SU-DHL-6 (cell line): ENCODE measurements at regions not wholly inside any gene's neighbourhood (a gene's known extent, or its start where the extent isn't known, plus 50 kb on each side); places are given as distances from the start of the nearest gene placed in this dataset.

ENCODE experiments used
- H2AFZ ChIP-seq: fragments of 200-600 bp; sonication (generic); 2 replicates; pipeline ENCODE4 v1.6.1; 2014; ENCODE audit warnings: low read depth, mild to moderate bottlenecking, moderate library complexity, mixed read lengths, antibody characterized with exemption, low read length; ENCODE audit not compliant: severe bottlenecking
- H3F3A ChIP-seq: fragments of 200-600 bp; shearing (Covaris generic); 2 replicates; pipeline ENCODE4 v1.6.0; 2016; ENCODE audit warnings: antibody characterized with exemption, mild to moderate bottlenecking; ENCODE audit not compliant: insufficient read depth
- H3K27ac ChIP-seq: fragments of 200-600 bp; sonication (generic); 2 replicates; pipeline ENCODE4 v1.5.1; 2016; ENCODE audit warnings: low read depth, mild to moderate bottlenecking, low read length, moderate library complexity, mixed read lengths
- H3K27me3 ChIP-seq: fragments of 200-600 bp; sonication (generic), shearing (Covaris generic); 2 replicates; pipeline ENCODE4 v1.6.0; 2014; ENCODE audit warnings: mild to moderate bottlenecking, low read length
- H3K36me3 ChIP-seq: fragments of 200-600 bp; sonication (generic); 2 replicates; pipeline ENCODE4 v1.6.1; 2014; ENCODE audit warnings: mild to moderate bottlenecking, low read length, mixed read lengths
- H3K4me2 ChIP-seq: fragments of 300-600, 200-600 bp; shearing (Covaris generic), sonication (generic); 2 replicates; pipeline ENCODE4 v1.6.0; 2014; ENCODE audit warnings: low read length, low read depth, mild to moderate bottlenecking; ENCODE audit not compliant: poor library complexity, severe bottlenecking
- H3K4me3 ChIP-seq: fragments of 200-600 bp; sonication (generic); 2 replicates; pipeline ENCODE4 v1.5.1; 2014; ENCODE audit warnings: antibody characterized with exemption, low read length, mild to moderate bottlenecking, mixed read lengths; ENCODE audit not compliant: insufficient read depth, poor library complexity, severe bottlenecking
- H3K79me2 ChIP-seq: fragments of 200-600 bp; sonication (generic); 2 replicates; pipeline ENCODE4 v1.6.1; 2014; ENCODE audit warnings: mild to moderate bottlenecking, low read length, moderate library complexity; ENCODE audit not compliant: insufficient read depth
- H3K9ac ChIP-seq: fragments of 200-600 bp; sonication (generic); 2 replicates; pipeline ENCODE4 v1.7.0; 2014; ENCODE audit warnings: mild to moderate bottlenecking, low read length
- H3K9me2 ChIP-seq: fragments of 200-600 bp; sonication (generic); replicated peaks from 2 replicates; pipeline ENCODE4 v1.6.1; 2014; ENCODE audit warnings: low read length; ENCODE audit not compliant: insufficient read depth
- H3K9me3 ChIP-seq: fragments of 200-600 bp; sonication (generic); 2 replicates; pipeline ENCODE4 v1.6.1; 2014; ENCODE audit warnings: low read length, mixed read lengths; ENCODE audit not compliant: insufficient read depth
- H4K20me1 ChIP-seq: fragments of 200-600 bp; sonication (generic); 2 replicates; pipeline ENCODE4 v1.6.1; 2014; ENCODE audit warnings: low read depth, mild to moderate bottlenecking, antibody characterized with exemption, low read length, moderate library complexity, mixed read lengths
- EZH2phosphoT487 ChIP-seq: fragments of 200-600 bp; sonication (generic), shearing (Covaris generic); conservative IDR thresholded peaks from 2 replicates; pipeline ENCODE4 v1.6.1; 2018; ENCODE audit warnings: mild to moderate bottlenecking, antibody characterized with exemption, low read length, moderate library complexity, mixed read lengths
- TF ChIP-seq, protein P1 (sequence below): fragments of 200-600 bp; sonication (generic); IDR thresholded peaks from one replicate; pipeline ENCODE4 v1.5.1; 2017; ENCODE audit warnings: antibody characterized with exemption, mild to moderate bottlenecking, low read length, moderate library complexity; ENCODE audit not compliant: insufficient read depth, poor library complexity, severe bottlenecking

- H4K20me1 ChIP-seq: no peaks in the 10 kb centered on the region
- no peak overlapping the region for H3K27ac ChIP-seq
- no peak overlapping the region for H3K4me2 ChIP-seq
- H3K9me2 ChIP-seq: no peaks in the 10 kb centered on the region
- no peak overlapping the region for H3K4me3 ChIP-seq
- no peaks in the 10 kb centered on the region for H3K79me2 ChIP-seq
- no peaks in the 10 kb centered on the region for H3K9me3 ChIP-seq
- no peak overlapping the region for H2AFZ ChIP-seq
- no peaks in the 10 kb centered on the region for H3K36me3 ChIP-seq
- H3F3A ChIP-seq: no peaks in the 10 kb centered on the region
- no peaks in the 10 kb centered on the region for H3K27me3 ChIP-seq
- TF ChIP-seq, protein P1, sequence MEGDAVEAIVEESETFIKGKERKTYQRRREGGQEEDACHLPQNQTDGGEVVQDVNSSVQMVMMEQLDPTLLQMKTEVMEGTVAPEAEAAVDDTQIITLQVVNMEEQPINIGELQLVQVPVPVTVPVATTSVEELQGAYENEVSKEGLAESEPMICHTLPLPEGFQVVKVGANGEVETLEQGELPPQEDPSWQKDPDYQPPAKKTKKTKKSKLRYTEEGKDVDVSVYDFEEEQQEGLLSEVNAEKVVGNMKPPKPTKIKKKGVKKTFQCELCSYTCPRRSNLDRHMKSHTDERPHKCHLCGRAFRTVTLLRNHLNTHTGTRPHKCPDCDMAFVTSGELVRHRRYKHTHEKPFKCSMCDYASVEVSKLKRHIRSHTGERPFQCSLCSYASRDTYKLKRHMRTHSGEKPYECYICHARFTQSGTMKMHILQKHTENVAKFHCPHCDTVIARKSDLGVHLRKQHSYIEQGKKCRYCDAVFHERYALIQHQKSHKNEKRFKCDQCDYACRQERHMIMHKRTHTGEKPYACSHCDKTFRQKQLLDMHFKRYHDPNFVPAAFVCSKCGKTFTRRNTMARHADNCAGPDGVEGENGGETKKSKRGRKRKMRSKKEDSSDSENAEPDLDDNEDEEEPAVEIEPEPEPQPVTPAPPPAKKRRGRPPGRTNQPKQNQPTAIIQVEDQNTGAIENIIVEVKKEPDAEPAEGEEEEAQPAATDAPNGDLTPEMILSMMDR: no peak
- no peak for TF ChIP-seq EZH2phosphoT487
- H3K9ac ChIP-seq: no peak overlapping the region
Observed at GRCh38 chr2:224248944-224249371, 152.9 kb downstream of the FAM124B start.

- Histone ChIP-seq H3K27me3 (no peaks in the 10 kb centered on the region), H3K36me3 (no peaks in the 10 kb centered on the region), H3K79me2 (no peaks in the 10 kb centered on the region), H4K20me1 (no peaks in the 10 kb centered on the region), H3K9me3 (no peaks in the 10 kb centered on the region), H3K9ac (no peak overlapping the region), H3K27ac (no peak overlapping the region), H3K4me3 (no peak overlapping the region), H3K4me2 (no peak overlapping the region), H3K9me2 (no peaks in the 10 kb centered on the region), H3F3A (no peaks in the 10 kb centered on the region), H2AFZ (no peak overlapping the region)
- TF ChIP-seq, protein P1: no peak
- TF ChIP-seq EZH2phosphoT487: no peak
Observed at GRCh38 chr2:224242561-224242960, 159.3 kb downstream of the FAM124B start.

GRCh38 chr2:224241812-224242211 lies 160.1 kb downstream of the FAM124B start:
- Histone ChIP-seq H3K36me3 (no peaks in the 10 kb centered on the region), H3K9me3 (no peaks in the 10 kb centered on the region), H4K20me1 (no peaks in the 10 kb centered on the region), H3K79me2 (no peaks in the 10 kb centered on the region), H3K4me2 (no peak overlapping the region), H3K9me2 (no peaks in the 10 kb centered on the region), H2AFZ (no peak overlapping the region), H3K9ac (no peak overlapping the region), H3F3A (no peaks in the 10 kb centered on the region), H3K27me3 (no peaks in the 10 kb centered on the region), H3K27ac (no peak overlapping the region), H3K4me3 (no peak overlapping the region)
- TF ChIP-seq, protein P1: no peak
- TF ChIP-seq EZH2phosphoT487: no peak

DNA sequence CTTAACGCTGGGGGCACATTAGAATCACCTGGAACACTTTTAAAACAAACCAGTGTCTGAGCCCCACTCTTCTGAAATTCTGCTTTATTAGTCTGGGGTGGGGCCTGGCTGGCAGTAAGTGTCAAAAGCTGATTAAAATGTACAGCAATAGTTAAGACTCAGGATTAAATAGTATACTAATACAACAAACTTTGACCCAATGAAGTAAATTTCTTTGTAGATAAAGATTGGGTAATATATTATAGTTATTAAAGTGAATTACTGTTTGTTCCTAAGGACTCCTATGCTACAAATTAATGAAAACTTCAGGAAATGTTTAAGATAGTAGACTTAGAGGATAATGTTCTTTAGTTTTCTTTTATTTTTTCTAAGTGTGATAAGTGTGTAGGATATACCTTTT lies 160.9 kb downstream of the FAM124B start:
- no peak overlapping the region for H3K4me3 ChIP-seq
- H3K36me3 ChIP-seq: no peaks in the 10 kb centered on the region
- H3K9me2 ChIP-seq: no peaks in the 10 kb centered on the region
- H3K9me3 ChIP-seq: no peaks in the 10 kb centered on the region
- TF ChIP-seq EZH2phosphoT487: no peak
- TF ChIP-seq, protein P1: no peak
- no peaks in the 10 kb centered on the region for H3K27me3 ChIP-seq
- H4K20me1 ChIP-seq: no peaks in the 10 kb centered on the region
- no peak overlapping the region for H2AFZ ChIP-seq
- no peak overlapping the region for H3K4me2 ChIP-seq
- no peak overlapping the region for H3K9ac ChIP-seq
- no peaks in the 10 kb centered on the region for H3F3A ChIP-seq
- H3K79me2 ChIP-seq: no peaks in the 10 kb centered on the region
- H3K27ac ChIP-seq: no peak overlapping the region
